Body of pancreas (tissue), 4 donors: ENCODE measurements at regions not wholly inside any gene's neighbourhood (a gene's known extent, or its start where the extent isn't known, plus 50 kb on each side); places are given as distances from the start of the nearest gene placed in this dataset.
"Not testable (repeated sequence)": the region's sequence is repeated elsewhere in the genome, so short reads cannot be mapped to it uniquely, and the experiment has no call there.

ENCODE experiments used
- ATAC-seq: fragments of 150-250 bp; one replicate; pipeline ENCODE4 v1.9.1; 2016
- DNase-seq, 4 donors: peaks; one replicate each; pipeline ENCODE4 v3.0.0-alpha.2; 2019
- H3K27ac ChIP-seq, 4 donors: fragments of 200-600 bp; sonication (generic); 1 replicate in 3 of 4; 2 replicates in 1 of 4; pipeline versions ENCODE4 v1.5.1 to v1.6.1; 2016 to 2019; ENCODE audit warnings: mild to moderate bottlenecking in 1 of 4, mixed read lengths in 1 of 4, moderate library complexity in 1 of 4
- H3K27me3 ChIP-seq, 2 donors: fragments of 200-600 bp; sonication (generic); one replicate each; pipeline ENCODE4 v1.6.0; 2016; ENCODE audit warnings: mild to moderate bottlenecking in 1 of 2
- H3K36me3 ChIP-seq, 2 donors: fragments of 200-600 bp; sonication (generic); replicated peaks in 1 of 2; 2 replicates each; pipeline ENCODE4 v1.5.1; 2016; ENCODE audit warnings: low read depth in 2 of 2; ENCODE audit not compliant: insufficient read depth in 1 of 2
- H3K4me1 ChIP-seq: fragments of 200-600 bp; sonication (generic); one replicate; pipeline ENCODE4 v1.6.0; 2016
- H3K4me3 ChIP-seq, 2 donors: fragments of 200-600 bp; sonication (generic); 1 replicate in 1 of 2; 2 replicates in 1 of 2; pipeline ENCODE4 v1.5.1; 2016 to 2019
- H3K9me3 ChIP-seq, 3 donors: fragments of 200-600 bp; sonication (generic); 1 replicate in 2 of 3; 2 replicates in 1 of 3; pipeline ENCODE4 v1.5.1; 2016
- POLR2A ChIP-seq, 3 donors: fragments of 450-650 bp; IDR thresholded peaks; one replicate each; pipeline ENCODE4 v1.6.1; 2016; ENCODE audit warnings: antibody characterized with exemption in 3 of 3, mild to moderate bottlenecking in 2 of 3
- WGBS, 2 donors: methylation state at CpG; one replicate each; pipeline ENCODE4 v1.1.5; 2017; 5-methylcytosine and 5-hydroxymethylcytosine counted together
- intact Hi-C: fragments of 100-400 bp; cut with DNase I; formaldehyde crosslinking; loops from one replicate; pipeline ENCODE4 v1.15.1; 2023
- TF ChIP-seq, protein P1 (sequence below), 7 experiments: fragments of 450-650 bp in 4 of 7; fragments of 200-600 bp in 3 of 7; sonication (generic) in 3 of 7; IDR thresholded peaks; one replicate each; pipeline ENCODE4 v1.5.1; 2016 to 2019; ENCODE audit warnings: antibody characterized with exemption in 7 of 7

DNA sequence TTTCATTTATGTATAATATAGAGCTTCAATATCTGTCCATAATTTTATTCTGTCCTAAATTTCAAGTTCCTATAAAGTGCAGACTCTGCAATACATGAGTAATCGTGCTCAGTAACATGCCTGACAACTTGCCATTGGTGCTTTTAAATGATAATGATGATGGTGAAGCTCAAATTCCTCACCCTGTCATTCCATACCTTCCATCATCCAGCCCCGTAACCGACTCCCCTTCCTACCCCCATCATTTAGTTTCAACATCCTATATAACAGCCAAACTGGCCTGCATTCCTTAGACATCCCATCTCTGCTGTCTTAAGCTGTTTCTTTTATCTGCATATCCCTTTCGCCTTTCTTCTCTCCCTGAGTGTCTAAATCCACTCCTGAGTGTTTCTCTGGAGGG, 67.2 kb upstream of the DLG1 start:
- DNase-seq (no peak), ATAC-seq (no peak)
- Histone ChIP-seq H3K36me3 (no peaks in the 10 kb centered on the region), H3K27ac (no peak overlapping the region), H3K4me1 (no peaks in the 10 kb centered on the region), H3K4me3 (no peak overlapping the region), H3K27me3 (no peaks in the 10 kb centered on the region), H3K9me3 (no peaks in the 10 kb centered on the region)
- TF ChIP-seq POLR2A (IDR thresholded peaks at IDR 0.05) = no peak
- whole genome bisulfite sequencing, 2 donors = 80 to 85% methylated on average over 4 of the region's 4 CpGs
- intact Hi-C loops = no loop called here

DNA sequence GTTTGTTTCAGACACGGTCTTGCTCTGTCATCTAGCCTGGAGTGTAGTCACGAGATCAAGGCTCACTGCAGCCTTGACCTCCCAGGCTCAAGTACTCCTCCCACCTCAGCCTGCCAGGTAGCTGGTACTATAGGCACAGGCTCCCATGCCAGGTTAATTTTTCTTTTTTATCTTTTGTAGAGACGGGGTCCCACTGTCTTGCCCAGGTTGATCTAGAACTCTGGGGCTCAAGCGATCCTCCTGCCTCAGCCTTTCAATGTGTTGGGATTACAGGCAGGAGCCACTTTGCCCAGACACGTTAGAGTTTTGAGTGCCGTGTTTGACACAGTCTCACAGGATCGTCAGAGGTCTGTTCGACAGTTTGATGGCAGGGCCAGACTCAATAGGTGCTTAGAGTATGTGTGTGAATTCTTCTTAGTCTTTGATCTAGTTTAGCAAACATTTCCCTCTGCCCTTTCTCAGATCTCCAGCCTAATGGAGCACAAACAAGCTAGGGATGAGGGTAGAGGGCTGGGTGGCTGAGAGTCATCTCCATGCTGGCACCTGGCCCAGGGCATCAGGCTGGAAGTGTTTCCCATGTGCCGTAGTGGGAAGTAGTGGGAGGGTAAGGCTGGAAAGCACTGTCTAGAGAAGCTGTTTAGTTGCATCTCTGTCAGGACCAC, 66.1 kb upstream of the DLG1 start:
- intact Hi-C loops = no loop called here
- Histone ChIP-seq H3K4me3 (no peak overlapping the region), H3K36me3 (no peaks in the 10 kb centered on the region), H3K27me3 (no peaks in the 10 kb centered on the region), H3K9me3 (peaks cover 0 to 7% (median 0%) of the 10 kb centered on the region in 3 donors), H3K27ac (no peak overlapping the region), H3K4me1 (no peaks in the 10 kb centered on the region)
- TF ChIP-seq POLR2A (IDR thresholded peaks at IDR 0.05) = no peak
- TF ChIP-seq, protein P1, sequence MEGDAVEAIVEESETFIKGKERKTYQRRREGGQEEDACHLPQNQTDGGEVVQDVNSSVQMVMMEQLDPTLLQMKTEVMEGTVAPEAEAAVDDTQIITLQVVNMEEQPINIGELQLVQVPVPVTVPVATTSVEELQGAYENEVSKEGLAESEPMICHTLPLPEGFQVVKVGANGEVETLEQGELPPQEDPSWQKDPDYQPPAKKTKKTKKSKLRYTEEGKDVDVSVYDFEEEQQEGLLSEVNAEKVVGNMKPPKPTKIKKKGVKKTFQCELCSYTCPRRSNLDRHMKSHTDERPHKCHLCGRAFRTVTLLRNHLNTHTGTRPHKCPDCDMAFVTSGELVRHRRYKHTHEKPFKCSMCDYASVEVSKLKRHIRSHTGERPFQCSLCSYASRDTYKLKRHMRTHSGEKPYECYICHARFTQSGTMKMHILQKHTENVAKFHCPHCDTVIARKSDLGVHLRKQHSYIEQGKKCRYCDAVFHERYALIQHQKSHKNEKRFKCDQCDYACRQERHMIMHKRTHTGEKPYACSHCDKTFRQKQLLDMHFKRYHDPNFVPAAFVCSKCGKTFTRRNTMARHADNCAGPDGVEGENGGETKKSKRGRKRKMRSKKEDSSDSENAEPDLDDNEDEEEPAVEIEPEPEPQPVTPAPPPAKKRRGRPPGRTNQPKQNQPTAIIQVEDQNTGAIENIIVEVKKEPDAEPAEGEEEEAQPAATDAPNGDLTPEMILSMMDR (IDR thresholded peaks at IDR 0.05) = no peak
- DNase-seq (no peak), ATAC-seq (no peak)
- 61 to 78% methylated on average over 7 to 9 of the region's 9 CpGs for WGBS, 2 donors

DNA sequence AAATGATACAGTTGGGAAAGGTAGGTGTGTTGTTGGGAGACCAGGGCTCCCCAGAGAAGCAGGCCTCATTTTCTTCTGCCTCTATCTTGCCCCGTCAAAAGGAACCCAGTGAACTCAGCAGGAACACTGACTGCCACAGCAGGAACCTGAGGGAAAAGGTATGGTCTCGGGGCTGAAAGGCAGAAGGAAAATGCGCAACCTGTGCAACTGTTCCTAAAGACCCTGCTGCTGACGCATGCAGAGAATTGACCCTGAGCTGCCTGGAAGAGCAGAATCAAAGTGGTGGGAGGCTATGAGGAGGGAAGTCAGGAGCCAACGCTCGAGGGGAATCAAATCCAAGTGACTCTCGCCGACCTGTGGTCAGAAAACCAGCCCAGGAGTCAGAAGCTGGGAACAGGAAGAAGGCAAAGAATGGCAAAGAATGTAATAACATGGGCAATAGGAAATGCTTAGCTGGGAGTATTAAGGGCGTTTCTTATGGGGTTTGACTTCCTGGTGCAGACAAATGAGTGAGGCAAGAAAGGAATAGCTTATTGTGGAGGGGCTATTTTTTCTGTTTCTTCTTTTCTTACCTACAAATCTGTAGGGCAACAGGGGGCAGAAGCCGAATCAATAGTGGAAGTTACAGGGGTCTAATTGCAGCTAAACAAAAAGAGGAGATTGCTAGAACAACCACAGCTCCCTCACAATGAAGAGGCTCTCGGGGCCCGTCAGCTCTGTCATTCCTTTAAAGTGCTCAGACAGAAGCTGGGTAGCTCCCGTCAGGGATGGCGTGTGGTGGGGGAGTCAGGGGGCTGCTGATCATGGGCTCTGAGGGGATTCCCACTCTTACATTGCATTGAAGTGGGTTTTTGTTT, 65.4 kb upstream of the DLG1 start:
- H3K4me1 ChIP-seq = no peaks in the 10 kb centered on the region
- intact Hi-C loops = no loop called here
- no peaks in the 10 kb centered on the region for H3K27me3 ChIP-seq
- H3K27ac ChIP-seq = no peak overlapping the region
- ATAC-seq (no peak), DNase-seq (no peak)
- no peaks in the 10 kb centered on the region for H3K36me3 ChIP-seq
- H3K4me3 ChIP-seq = no peak overlapping the region
- 77 to 82% methylated on average over 13 to 14 of the region's 14 CpGs for WGBS, 2 donors
- H3K9me3 ChIP-seq = peaks cover 0 to 7% (median 0%) of the 10 kb centered on the region in 3 donors
- TF ChIP-seq POLR2A (IDR thresholded peaks at IDR 0.05) = no peak
- TF ChIP-seq, protein P1 (IDR thresholded peaks at IDR 0.05) = no peak

GRCh38 chr3:197362081-197362480, 63.7 kb upstream of the DLG1 start:
- ATAC-seq (no peak), DNase-seq (no peak)
- 76 to 80% methylated on average over 2 of the region's 2 CpGs for WGBS, 2 donors
- Histone ChIP-seq H3K4me3 (no peak overlapping the region), H3K27me3 (no peaks in the 10 kb centered on the region), H3K36me3 (no peaks in the 10 kb centered on the region), H3K27ac (no peak overlapping the region), H3K9me3 (peaks cover 0 to 7% (median 0%) of the 10 kb centered on the region in 3 donors), H3K4me1 (no peaks in the 10 kb centered on the region)
- intact Hi-C loops = no loop called here
- TF ChIP-seq POLR2A (IDR thresholded peaks at IDR 0.05) = no peak
- TF ChIP-seq, protein P1 (IDR thresholded peaks at IDR 0.05) = no peak

DNA sequence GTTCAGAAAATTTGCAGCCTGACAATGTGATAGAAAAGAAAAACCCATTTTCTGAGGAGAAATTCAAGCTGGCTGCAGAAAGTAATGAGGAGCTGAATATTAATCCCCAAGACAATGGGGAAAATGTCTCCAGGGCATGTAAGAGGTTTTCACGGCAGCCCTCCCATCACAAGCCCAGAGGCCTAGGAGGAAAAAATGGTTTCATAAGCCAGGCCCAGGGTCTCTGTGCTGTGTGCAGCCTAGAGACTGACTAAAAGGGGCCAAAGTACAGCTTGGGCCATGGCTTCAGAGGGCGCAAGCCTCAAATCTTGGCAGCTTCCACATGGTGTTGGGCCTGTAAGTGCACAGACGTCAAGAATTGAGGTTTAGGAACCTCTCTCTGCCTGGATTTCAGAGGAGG, 61.7 kb upstream of the DLG1 start:
- DNase-seq, H3K4me3 ChIP-seq, H3K9me3 ChIP-seq, H3K4me1 ChIP-seq, ATAC-seq, H3K36me3 ChIP-seq, H3K27me3 ChIP-seq, intact Hi-C loops, H3K27ac ChIP-seq: not testable (repeated sequence)
- 89 to 94% methylated on average over 3 of the region's 3 CpGs for WGBS, 2 donors

DNA sequence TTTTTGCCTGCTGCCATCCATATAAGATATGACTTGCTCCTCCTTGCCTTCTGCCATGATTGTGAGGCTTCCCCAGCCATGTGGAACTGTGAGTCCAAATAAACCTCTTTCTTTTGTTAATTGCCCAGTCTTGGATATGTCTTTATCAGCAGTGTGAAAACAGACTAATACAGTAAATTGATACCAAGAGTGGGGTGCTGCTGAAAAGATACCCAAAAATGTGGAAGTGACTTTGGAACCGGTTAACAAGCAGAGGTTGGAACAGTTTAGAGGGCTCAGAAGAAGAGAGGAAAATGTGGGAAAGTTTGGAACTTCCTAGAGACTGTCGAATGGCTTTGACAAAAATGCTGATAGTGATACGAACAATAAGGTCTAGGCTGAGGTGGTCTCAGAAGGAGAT, 61.1 kb upstream of the DLG1 start:
- H3K36me3 ChIP-seq, H3K27ac ChIP-seq, DNase-seq, H3K9me3 ChIP-seq, H3K27me3 ChIP-seq, intact Hi-C loops, ATAC-seq, H3K4me1 ChIP-seq, H3K4me3 ChIP-seq: not testable (repeated sequence)
- 89 to 90% methylated on average over 3 of the region's 3 CpGs for WGBS, 2 donors
